AG04450 (cell line): ENCODE measurements at regions not wholly inside any gene's neighbourhood (a gene's known extent, or its start where the extent isn't known, plus 50 kb on each side); places are given as distances from the start of the nearest gene placed in this dataset.

Source experiments
- CTCF ChIA-PET: fragments of 300-600, 350-600 bp; formaldehyde crosslinking; extraction: SDS; loops from one replicate; lab custom pipeline; 2022; ENCODE audit warnings: antibody characterized with exemption, inconsistent platforms; lab: Charles Lee
- POLR2A ChIA-PET: fragments of 350-600 bp; formaldehyde crosslinking; extraction: SDS; loops from one replicate; lab custom pipeline; 2021; ENCODE audit warnings: antibody characterized with exemption, inconsistent platforms; lab: Yijun Ruan, JAX
- DNase-seq: peaks from one replicate; pipeline ENCODE4 v3.0.0-alpha.2; 2011; ENCODE audit warnings: low read depth, low spot score
- H3K27ac ChIP-seq: one replicate; pipeline ENCODE4 v1.5.1; 2012; ENCODE audit warnings: low read depth, low read length, control low read depth
- H3K27me3 ChIP-seq: one replicate; pipeline ENCODE4 v1.6.0; 2012; ENCODE audit warnings: low read length; ENCODE audit not compliant: control insufficient read depth, insufficient read depth
- H3K4me3 ChIP-seq: 2 replicates; pipeline ENCODE4 v1.5.1; 2011; ENCODE audit warnings: mild to moderate bottlenecking, low read depth, low read length, control low read depth
- H3K9me3 ChIP-seq: 2 replicates; pipeline ENCODE4 v1.5.1; 2012; ENCODE audit warnings: low read length; ENCODE audit not compliant: control insufficient read depth, insufficient read depth
- TF ChIP-seq, protein P1 (sequence below): IDR thresholded peaks from 2 replicates; pipeline ENCODE4 v1.5.1; 2011; ENCODE audit warnings: low read depth, low read length, control low read depth, inconsistent platforms

GRCh38 chr10:4373098-4373497, 452.9 kb upstream of the AKR1E2 start:
- ChIA-PET CTCF (no interaction called here), POLR2A (interaction anchor here (1.0 kb wide), 1 partner anchor 28 kb away, joined by 4 read pairs; no protein-coding TSS in a partner anchor)
- TF ChIP-seq, protein P1, sequence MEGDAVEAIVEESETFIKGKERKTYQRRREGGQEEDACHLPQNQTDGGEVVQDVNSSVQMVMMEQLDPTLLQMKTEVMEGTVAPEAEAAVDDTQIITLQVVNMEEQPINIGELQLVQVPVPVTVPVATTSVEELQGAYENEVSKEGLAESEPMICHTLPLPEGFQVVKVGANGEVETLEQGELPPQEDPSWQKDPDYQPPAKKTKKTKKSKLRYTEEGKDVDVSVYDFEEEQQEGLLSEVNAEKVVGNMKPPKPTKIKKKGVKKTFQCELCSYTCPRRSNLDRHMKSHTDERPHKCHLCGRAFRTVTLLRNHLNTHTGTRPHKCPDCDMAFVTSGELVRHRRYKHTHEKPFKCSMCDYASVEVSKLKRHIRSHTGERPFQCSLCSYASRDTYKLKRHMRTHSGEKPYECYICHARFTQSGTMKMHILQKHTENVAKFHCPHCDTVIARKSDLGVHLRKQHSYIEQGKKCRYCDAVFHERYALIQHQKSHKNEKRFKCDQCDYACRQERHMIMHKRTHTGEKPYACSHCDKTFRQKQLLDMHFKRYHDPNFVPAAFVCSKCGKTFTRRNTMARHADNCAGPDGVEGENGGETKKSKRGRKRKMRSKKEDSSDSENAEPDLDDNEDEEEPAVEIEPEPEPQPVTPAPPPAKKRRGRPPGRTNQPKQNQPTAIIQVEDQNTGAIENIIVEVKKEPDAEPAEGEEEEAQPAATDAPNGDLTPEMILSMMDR, result no peak
- no peak for DNase-seq
- Histone ChIP-seq H3K9me3 (peaks cover 4% of the 10 kb centered on the region; the same call in 1 of the 2 replicates), H3K27me3 (no peaks in the 10 kb centered on the region), H3K27ac (no peak overlapping the region), H3K4me3 (no peak overlapping the region)

GRCh38 chr10:4372601-4373000, 453.4 kb upstream of the AKR1E2 start:
- TF ChIP-seq, protein P1, result no peak
- peak; percentile 96 for DNase-seq
- ChIA-PET CTCF (no interaction called here), POLR2A (interaction anchor here (1.0 kb wide), 1 partner anchor 28 kb away, joined by 4 read pairs; no protein-coding TSS in a partner anchor)
- Histone ChIP-seq H3K4me3 (no peak overlapping the region), H3K27me3 (no peaks in the 10 kb centered on the region), H3K9me3 (no peaks in the 10 kb centered on the region), H3K27ac (no peak overlapping the region)

DNA sequence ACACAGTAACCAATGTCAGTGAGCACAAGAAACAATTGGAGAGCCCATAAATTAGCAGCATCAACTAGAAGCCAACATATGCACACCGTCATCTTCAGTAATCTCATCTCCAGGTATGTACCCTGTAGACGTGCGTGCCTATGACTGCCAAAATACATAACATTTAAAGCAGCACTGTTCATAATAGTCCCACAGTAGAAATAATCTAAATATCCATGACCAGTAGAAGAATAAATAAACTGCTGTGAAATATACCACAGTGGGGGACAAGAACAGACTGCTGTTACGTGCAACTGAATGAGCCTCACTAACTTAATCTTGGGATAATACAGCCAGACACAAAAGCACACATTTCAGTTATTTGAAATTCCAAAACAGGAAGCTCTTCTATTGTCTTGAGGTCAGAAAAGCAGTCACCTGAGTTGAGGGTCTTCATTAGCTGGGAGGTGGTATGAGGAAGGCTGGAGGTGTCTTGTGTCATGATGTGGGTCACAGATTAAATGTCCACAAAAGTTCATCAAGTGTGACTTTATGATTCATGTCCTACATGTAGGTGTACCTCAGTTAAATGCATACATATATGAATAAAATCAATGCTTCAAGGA, 454.2 kb upstream of the AKR1E2 start:
- ChIA-PET CTCF (no interaction called here), POLR2A (no interaction called here)
- Histone ChIP-seq H3K9me3 (no peaks in the 10 kb centered on the region), H3K4me3 (no peak overlapping the region), H3K27me3 (no peaks in the 10 kb centered on the region), H3K27ac (no peak overlapping the region)
- TF ChIP-seq, protein P1, result no peak
- no peak for DNase-seq

- DNase-seq, result no peak
- POLR2A ChIA-PET, result no interaction called here
- CTCF ChIA-PET, result interaction anchor here (0.7 to 1.1 kb wide), 2 partner anchors 11 to 286 kb away, joined by 3 to 4 read pairs; no protein-coding TSS in a partner anchor
- Histone ChIP-seq H3K4me3 (no peak overlapping the region), H3K27ac (no peak overlapping the region), H3K27me3 (no peaks in the 10 kb centered on the region), H3K9me3 (no peaks in the 10 kb centered on the region)
- TF ChIP-seq, protein P1, result no peak
These were observed 455.6 kb upstream of the AKR1E2 start for GRCh38 chr10:4370376-4370775.

GRCh38 chr10:4361581-4361980, 464.4 kb upstream of the AKR1E2 start:
- Histone ChIP-seq H3K27ac (no peak overlapping the region), H3K27me3 (no peaks in the 10 kb centered on the region), H3K9me3 (no peaks in the 10 kb centered on the region), H3K4me3 (no peak overlapping the region)
- ChIA-PET CTCF (no interaction called here), POLR2A (no interaction called here)
- no peak for DNase-seq
- TF ChIP-seq, protein P1, result no peak
